ENCODE measurements at regions not wholly inside any gene's neighbourhood (a gene's known extent, or its start where the extent isn't known, plus 50 kb on each side); places are given as distances from the start of the nearest gene placed in this dataset.

- no peak for TF ChIP-seq CTCF (IDR thresholded peaks at IDR 0.05)
- Mint-ChIP-seq H3K4me3 (no peak overlapping the region), H3K27ac (no peak overlapping the region), H3K36me3 (ENCODE audit: low read depth) (no peaks in the 10 kb centered on the region), H3K9me3 (peaks cover 2% of the 10 kb centered on the region), H3K27me3 (no peaks in the 10 kb centered on the region), H3K4me1 (no peaks in the 10 kb centered on the region)
- ChIA-PET POLR2A (no interaction called here), CTCF (no interaction called here)
- DNase-seq (no peak), ATAC-seq (ENCODE audit: low read depth) (no peak)
- intact Hi-C loops (cut with micrococcal nuclease): no loop called here
Observed at GRCh38 chr2:56464613-56465012, 280.8 kb downstream of the CCDC85A start.

GRCh38 chr2:56465491-56465890 lies 281.7 kb downstream of the CCDC85A start:
- Mint-ChIP-seq H3K4me1 (no peaks in the 10 kb centered on the region), H3K4me3 (no peak overlapping the region), H3K27me3 (no peaks in the 10 kb centered on the region), H3K36me3 (ENCODE audit: low read depth) (no peaks in the 10 kb centered on the region), H3K9me3 (peaks cover 2% of the 10 kb centered on the region), H3K27ac (no peak overlapping the region)
- no peak for DNase-seq
- ATAC-seq (ENCODE audit: low read depth): no peak
- POLR2A ChIA-PET: no interaction called here
- CTCF ChIA-PET: no interaction called here
- intact Hi-C loops (cut with micrococcal nuclease): no loop called here
- no peak for TF ChIP-seq CTCF (IDR thresholded peaks at IDR 0.05)

GRCh38 chr2:56473524-56473923 lies 289.7 kb downstream of the CCDC85A start:
- Mint-ChIP-seq H3K27ac (no peak overlapping the region), H3K4me1 (no peaks in the 10 kb centered on the region), H3K36me3 (ENCODE audit: low read depth) (no peaks in the 10 kb centered on the region), H3K4me3 (no peak overlapping the region), H3K9me3 (peaks cover 5% of the 10 kb centered on the region), H3K27me3 (no peaks in the 10 kb centered on the region)
- POLR2A ChIA-PET: no interaction called here
- no peak for TF ChIP-seq CTCF (IDR thresholded peaks at IDR 0.05)
- ATAC-seq (ENCODE audit: low read depth) (no peak), DNase-seq (no peak)
- CTCF ChIA-PET: no interaction called here
- intact Hi-C loops (cut with micrococcal nuclease): no loop called here

- H3K36me3 Mint-ChIP-seq (ENCODE audit: low read depth): no peaks in the 10 kb centered on the region
- no peaks in the 10 kb centered on the region for H3K4me1 Mint-ChIP-seq
- no peak for DNase-seq
- no peak for ATAC-seq (ENCODE audit: low read depth)
- no peak overlapping the region for H3K27ac Mint-ChIP-seq
- no peak for TF ChIP-seq CTCF (IDR thresholded peaks at IDR 0.05)
- H3K4me3 Mint-ChIP-seq: no peak overlapping the region
- H3K27me3 Mint-ChIP-seq: no peaks in the 10 kb centered on the region
- ChIA-PET POLR2A (no interaction called here), CTCF (no interaction called here)
- H3K9me3 Mint-ChIP-seq: peaks cover 3% of the 10 kb centered on the region
- intact Hi-C loops (cut with micrococcal nuclease): no loop called here
Observed at GRCh38 chr2:56474412-56475158, 290.8 kb downstream of the CCDC85A start.

- POLR2A ChIA-PET: no interaction called here
- CTCF ChIA-PET: no interaction called here
- no peak for ATAC-seq (ENCODE audit: low read depth)
Observed at GRCh38 chr2:56475191-56475590, 291.4 kb downstream of the CCDC85A start.

More at GRCh38 chr2:56475191-56475590, 291.4 kb downstream of the CCDC85A start:
- Mint-ChIP-seq H3K9me3 (peaks cover 3% of the 10 kb centered on the region), H3K27me3 (no peaks in the 10 kb centered on the region), H3K36me3 (ENCODE audit: low read depth) (no peaks in the 10 kb centered on the region), H3K4me3 (no peak overlapping the region), H3K4me1 (no peaks in the 10 kb centered on the region), H3K27ac (no peak overlapping the region)
- intact Hi-C loops (cut with micrococcal nuclease): no loop called here
- no peak for TF ChIP-seq CTCF (IDR thresholded peaks at IDR 0.05)
- DNase-seq: no peak

Data from activated B cell treated with CpG ODN at 0.5 μM for 24 hours (primary cell).